GM12874 (cell line): ENCODE measurements at regions not wholly inside any gene's neighbourhood (a gene's known extent, or its start where the extent isn't known, plus 50 kb on each side); places are given as distances from the start of the nearest gene placed in this dataset.

Experiments
- TF ChIP-seq, protein P1 (sequence below): IDR thresholded peaks from 2 replicates; pipeline ENCODE4 v1.5.1; 2011; ENCODE audit warnings: low read depth, mild to moderate bottlenecking, control low read depth, low read length, moderate library complexity; ENCODE audit not compliant: insufficient read depth

DNA sequence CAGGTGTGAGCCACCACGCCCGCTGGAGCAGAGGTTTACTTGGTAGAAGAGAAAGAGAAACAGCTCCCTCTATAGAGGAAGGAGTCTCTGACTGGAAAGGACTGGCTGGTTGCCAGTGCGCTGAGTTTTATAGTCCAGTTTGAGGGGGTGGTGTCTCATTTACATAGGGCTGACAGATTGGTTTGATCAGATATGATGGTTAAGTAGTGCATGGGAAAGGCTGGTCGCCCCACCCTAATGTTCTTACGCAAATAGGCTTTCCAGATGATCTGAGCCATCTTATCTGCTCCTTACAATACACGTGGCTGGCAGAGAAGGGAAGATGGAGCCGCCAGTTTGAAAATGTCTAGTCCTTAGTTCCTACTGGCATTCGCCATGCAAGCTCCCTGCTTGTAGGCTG is 439.5 kb downstream of the NAF1 start:
- TF ChIP-seq, protein P1, sequence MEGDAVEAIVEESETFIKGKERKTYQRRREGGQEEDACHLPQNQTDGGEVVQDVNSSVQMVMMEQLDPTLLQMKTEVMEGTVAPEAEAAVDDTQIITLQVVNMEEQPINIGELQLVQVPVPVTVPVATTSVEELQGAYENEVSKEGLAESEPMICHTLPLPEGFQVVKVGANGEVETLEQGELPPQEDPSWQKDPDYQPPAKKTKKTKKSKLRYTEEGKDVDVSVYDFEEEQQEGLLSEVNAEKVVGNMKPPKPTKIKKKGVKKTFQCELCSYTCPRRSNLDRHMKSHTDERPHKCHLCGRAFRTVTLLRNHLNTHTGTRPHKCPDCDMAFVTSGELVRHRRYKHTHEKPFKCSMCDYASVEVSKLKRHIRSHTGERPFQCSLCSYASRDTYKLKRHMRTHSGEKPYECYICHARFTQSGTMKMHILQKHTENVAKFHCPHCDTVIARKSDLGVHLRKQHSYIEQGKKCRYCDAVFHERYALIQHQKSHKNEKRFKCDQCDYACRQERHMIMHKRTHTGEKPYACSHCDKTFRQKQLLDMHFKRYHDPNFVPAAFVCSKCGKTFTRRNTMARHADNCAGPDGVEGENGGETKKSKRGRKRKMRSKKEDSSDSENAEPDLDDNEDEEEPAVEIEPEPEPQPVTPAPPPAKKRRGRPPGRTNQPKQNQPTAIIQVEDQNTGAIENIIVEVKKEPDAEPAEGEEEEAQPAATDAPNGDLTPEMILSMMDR = no peak

DNA sequence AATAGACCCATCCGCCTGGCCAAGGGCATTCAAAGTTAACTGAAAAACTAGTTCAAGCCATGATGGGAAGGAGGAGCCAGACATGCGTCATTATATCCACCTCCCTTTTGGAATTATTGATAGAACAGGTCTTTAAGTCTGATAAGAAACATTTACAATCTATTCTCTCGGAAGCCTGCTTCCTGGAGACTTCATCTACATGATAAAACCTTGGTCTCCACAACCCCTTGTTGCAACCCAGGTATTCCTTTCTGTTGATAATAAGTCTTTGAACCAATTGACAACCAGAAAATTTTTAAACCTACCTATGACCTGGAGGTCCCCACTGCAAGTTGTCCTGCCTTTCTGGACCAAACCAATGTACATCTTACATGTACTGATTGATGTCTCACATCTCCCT is 451.3 kb downstream of the NAF1 start:
- TF ChIP-seq, protein P1 = no peak

DNA sequence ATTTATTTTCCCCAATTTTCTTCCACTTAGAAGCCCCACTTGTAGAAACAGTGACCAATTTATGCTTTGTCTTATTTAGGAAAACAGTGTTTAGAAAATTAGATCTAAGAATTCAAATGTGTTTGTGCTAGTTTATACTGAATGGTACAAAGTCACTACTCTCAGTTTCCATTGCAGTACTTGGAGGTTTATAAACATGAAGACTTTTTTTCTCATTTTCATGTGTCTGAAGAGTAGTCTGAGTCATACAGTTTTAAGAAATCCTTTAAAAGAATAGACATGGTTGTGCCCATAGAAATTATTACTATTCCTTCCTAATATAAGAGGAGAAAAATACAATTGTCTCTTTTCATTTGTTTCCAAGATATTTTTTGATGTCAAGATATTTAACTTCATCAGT is 458.7 kb downstream of the NAF1 start:
- TF ChIP-seq, protein P1 = no peak

DNA sequence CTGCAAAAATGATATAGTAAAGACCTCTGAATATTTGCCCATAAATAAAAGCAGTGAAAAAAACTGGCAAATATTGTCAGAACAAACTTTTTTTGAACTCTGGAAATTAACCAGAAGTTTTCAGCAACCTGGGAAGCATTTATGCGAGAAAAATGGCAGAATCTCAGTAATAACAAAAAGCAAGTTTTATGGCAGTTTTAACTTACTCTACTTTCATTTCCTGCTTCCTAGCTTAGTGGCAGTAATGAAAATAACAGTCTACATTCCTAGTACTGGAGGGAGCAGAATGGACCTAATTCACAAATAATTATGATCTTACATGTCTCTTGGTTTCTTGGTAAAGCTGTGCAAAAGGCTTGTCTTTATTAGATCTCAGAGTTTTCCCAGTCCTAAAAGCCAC is 460.1 kb downstream of the NAF1 start:
- TF ChIP-seq, protein P1 = no peak

DNA sequence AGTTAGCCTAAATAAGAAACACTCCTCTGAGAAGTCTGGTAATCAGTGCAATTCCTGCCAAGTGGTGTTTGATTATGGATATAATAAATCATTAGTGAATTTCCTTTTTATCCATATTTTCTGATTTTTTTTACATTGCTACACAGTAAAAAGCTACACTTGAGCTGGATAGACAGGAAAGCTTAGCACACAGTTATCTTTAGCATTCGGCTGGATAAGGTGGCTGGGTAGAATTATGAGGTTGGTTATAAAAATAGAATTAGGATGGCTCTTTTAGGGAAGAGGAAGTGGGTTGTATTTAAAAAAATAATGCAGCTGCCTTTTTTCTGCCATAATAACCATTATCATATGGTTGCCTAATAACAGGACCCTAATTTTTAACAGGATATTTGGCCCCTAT is 460.6 kb downstream of the NAF1 start:
- TF ChIP-seq, protein P1 = no peak

DNA sequence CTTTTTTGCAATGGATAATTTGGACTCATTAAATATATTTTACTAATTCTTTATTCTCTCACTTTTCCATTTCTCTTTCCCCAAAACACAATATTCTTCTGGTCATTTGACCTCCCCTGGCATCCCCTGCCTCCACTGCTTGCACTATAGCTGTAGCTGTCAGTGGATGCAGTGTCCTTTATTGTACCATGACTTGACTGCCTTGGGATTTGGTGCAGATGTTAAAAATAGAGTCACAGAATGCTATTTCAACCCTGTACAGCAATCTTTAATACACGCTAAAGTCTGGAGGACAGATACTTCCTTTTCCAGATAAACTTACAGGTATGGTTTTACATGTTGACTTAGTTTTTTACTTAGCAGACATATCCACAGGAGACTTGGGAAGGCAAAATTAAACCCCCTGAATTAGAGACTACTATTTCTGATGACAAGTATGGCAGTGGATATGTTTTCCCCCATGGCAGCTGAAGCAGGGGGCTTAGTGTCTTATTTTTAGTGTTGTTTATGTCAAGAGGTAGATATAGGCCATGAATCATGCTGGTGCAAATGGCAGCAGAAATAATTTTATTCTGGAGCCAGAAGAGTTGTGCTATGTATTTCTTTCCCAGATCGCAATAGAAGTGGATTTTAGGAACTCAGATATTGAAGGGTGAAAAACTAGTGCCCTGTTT is 461.4 kb downstream of the NAF1 start:
- TF ChIP-seq, protein P1 = no peak

DNA sequence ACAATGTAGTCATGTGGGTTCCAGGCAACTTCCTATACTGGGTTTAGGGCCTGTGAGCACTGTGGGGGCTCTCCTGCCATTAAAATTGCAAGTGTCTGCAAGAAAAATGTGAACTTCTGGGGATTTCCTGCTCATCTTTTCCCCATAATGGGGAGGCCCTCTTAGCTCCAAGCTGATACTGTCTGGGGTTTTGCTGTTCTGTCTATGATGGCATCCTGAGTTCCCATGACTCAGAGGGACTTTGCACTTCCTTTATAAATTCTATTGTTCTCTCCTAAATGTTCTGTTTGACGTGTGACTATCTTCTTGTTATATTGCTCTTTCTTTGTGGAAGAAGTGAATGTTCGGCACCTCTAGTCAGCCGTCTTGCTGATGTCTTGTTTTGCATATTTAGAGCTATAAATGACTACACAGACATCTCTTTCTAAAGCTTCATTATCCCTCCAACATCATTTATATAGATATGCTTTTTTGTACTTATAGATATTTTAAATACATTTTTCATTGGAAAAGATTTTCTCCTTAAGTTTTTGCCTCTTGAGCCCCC is 465.8 kb downstream of the NAF1 start:
- TF ChIP-seq, protein P1 = no peak
